22Rv1 (cell line): ENCODE measurements at regions not wholly inside any gene's neighbourhood (a gene's known extent, or its start where the extent isn't known, plus 50 kb on each side); places are given as distances from the start of the nearest gene placed in this dataset.

ENCODE experiments used
- H3K27ac ChIP-seq: fragments of 450-650 bp; 2 replicates; pipeline ENCODE4 v1.5.1; 2017
- ZFX ChIP-seq: fragments of 450-650 bp; IDR thresholded peaks from 2 replicates; pipeline ENCODE4 v1.6.1; 2017; ENCODE audit warnings: antibody characterized with exemption, borderline replicate concordance
- TF ChIP-seq, protein P1 (sequence below): fragments of 450-650 bp; IDR thresholded peaks from 2 replicates; pipeline ENCODE4 v1.5.1; 2017; ENCODE audit warnings: mild to moderate bottlenecking

DNA sequence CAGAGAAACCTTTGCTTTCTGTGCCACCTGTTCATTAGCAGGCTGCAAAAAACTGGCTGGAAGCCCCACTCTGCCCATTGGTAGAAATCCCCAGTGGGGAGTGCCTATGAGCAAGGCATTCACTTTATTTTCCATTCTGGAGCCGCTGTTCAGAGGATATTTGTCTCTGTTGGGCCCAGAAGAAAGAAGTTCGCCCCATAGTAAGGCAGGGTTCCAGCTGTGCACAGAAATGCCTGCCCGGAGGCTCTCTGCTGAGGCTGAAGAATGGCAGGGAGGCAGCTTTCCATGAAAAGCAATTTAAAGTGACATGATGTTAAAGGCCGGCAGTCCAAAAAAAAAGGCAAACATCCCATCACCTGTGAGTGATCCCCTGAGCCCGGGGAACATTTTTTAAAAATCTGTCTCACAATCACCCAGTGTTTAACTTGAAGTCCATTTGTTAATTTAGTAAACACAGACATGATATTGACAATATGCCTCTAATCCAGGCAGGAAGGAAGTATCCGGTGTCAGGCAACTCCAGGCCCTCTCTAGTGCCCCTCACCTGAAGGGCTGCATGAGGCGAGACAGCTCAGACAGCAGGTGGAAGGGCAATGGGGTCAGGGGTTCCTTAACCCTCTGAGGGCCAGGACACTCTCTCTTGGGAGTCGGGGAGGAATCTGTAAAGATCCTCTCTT lies 265.1 kb upstream of the SIX2 start:
- no peak for TF ChIP-seq ZFX
- TF ChIP-seq, protein P1, sequence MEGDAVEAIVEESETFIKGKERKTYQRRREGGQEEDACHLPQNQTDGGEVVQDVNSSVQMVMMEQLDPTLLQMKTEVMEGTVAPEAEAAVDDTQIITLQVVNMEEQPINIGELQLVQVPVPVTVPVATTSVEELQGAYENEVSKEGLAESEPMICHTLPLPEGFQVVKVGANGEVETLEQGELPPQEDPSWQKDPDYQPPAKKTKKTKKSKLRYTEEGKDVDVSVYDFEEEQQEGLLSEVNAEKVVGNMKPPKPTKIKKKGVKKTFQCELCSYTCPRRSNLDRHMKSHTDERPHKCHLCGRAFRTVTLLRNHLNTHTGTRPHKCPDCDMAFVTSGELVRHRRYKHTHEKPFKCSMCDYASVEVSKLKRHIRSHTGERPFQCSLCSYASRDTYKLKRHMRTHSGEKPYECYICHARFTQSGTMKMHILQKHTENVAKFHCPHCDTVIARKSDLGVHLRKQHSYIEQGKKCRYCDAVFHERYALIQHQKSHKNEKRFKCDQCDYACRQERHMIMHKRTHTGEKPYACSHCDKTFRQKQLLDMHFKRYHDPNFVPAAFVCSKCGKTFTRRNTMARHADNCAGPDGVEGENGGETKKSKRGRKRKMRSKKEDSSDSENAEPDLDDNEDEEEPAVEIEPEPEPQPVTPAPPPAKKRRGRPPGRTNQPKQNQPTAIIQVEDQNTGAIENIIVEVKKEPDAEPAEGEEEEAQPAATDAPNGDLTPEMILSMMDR: no peak
- peak overlapping the region; percentile 96 for H3K27ac ChIP-seq

DNA sequence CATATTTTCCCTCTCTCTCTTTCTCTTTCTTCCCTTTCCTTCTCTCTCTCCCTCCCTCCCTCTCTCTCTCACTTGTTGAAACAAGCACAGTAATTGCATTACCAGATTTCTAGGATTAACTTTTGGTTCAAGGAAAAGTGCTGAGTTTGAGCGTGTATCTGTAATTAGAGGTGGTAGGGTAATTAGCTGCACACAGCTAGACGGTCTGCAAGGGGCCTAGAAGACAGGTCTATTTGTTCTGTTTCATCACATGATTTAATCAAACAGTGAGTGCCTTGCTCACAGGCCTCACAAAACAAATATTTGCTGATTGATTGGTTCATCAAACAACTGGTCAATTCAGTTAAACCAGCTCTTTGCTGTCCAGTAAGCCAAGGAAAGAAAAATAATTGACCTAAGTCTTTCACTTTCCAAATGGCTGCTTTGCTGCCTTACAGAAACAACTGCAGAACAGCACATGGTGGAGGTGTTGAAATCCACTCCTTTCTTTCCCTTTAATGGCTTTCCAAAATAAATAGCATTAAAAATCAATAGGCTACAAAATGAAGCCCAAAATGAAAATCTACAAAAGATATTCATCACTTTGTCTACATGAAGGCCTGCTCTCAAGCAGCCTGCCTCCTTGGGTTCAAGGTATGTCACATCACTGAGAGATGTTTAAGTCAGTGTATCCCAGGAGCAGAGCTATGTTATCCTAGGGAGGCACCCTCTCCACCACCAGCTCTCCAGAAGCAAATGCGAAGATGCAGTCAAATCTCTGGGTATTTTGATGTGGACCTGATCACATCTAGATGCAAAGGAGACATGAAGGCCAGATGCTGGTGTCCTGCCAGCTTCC lies 264.4 kb upstream of the SIX2 start:
- peak overlapping the region; percentile 96 for H3K27ac ChIP-seq
- TF ChIP-seq ZFX: no peak
- TF ChIP-seq, protein P1: no peak

DNA sequence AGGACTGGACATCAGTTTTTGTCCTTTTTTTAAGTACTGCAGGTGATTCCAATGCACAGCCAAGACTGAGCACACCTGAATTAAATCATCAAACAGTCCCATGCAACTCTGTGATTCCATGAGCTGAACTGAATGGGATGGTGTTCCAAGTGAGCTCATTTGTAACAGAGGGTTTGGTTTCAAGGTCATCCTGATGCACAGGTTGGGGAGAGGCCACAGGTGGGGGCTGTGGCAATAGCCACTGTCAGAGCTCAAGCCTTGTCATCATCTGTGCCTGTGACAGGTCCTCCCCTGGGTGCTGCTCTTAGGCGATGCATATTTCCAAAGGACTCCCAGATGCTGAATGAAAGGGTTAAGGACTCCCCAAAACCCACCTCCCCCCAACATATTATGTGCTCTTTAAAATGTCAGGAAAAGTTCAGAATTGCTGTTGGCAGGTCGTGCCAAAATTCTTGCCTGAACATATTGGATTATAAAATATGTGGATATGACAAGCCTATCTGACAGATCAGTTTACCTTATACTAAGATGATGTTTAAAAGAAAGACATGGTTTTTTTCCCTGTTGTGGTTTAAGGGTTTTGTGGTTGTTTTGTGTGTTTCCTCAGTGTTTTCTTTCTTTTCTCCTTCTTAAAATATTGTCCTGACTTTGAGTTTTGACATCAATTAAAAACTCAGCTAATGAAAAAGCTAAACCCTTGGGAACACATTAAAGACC lies 263.5 kb upstream of the SIX2 start:
- H3K27ac ChIP-seq: peak overlapping the region; percentile 96

DNA sequence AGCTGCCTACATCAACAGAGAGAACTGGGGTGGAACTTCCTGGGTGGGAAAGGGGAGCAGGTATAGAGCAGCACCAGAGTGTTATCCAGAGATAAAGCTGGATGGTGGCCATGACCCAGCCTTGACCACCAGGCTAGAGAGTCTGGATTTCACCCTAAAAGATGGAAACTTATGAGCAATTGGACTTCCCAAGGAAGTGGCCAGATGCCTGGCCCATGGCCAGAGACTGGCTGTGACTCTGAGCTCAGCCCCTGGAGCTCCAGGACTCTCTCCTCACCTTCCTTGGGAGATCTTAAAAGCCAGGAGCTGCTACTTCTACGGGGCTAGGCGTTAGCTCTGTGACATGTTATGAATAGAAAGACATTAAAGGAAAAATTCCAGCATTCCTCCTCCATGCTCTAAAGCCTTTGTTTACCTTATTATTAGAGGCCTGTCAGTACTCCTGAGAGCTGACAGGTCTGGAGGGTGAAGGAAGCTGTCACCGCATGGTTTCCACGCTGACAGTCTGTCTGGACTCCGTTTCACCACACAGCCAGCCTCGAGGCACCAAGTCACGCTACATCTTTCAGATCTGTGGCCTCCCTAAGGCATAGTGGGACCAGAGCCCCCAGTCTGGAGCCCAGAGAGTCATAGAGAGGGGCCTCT lies 260.0 kb upstream of the SIX2 start:
- TF ChIP-seq ZFX: no peak
- TF ChIP-seq, protein P1: no peak
- H3K27ac ChIP-seq: peak overlapping the region; percentile 96

More for the DNA sequence above, 263.5 kb upstream of the SIX2 start:
- no peak for TF ChIP-seq ZFX
- TF ChIP-seq, protein P1: no peak

DNA sequence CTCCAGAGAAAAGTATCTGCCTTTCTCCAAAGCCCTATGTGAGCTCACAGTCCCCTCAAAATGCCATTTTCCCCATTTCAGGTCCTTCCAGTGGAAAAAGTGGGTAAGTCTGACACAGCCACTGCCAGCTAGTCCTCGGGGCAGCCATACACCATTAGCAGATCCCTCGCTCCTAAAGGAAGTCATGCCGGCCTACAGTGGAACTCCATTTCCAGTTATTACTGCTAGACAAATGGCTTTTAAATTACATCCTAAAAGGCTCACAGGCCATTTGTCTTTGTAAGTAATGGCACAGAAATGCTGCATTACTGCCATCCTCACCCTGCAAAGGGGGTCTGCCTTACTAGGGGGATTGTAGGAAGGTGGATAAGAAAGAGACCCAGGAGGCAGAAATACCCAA lies 259.4 kb upstream of the SIX2 start:
- TF ChIP-seq, protein P1: no peak
- no peak for TF ChIP-seq ZFX
- peak overlapping the region; percentile 96; the same call in 1 of the 2 replicates for H3K27ac ChIP-seq

DNA sequence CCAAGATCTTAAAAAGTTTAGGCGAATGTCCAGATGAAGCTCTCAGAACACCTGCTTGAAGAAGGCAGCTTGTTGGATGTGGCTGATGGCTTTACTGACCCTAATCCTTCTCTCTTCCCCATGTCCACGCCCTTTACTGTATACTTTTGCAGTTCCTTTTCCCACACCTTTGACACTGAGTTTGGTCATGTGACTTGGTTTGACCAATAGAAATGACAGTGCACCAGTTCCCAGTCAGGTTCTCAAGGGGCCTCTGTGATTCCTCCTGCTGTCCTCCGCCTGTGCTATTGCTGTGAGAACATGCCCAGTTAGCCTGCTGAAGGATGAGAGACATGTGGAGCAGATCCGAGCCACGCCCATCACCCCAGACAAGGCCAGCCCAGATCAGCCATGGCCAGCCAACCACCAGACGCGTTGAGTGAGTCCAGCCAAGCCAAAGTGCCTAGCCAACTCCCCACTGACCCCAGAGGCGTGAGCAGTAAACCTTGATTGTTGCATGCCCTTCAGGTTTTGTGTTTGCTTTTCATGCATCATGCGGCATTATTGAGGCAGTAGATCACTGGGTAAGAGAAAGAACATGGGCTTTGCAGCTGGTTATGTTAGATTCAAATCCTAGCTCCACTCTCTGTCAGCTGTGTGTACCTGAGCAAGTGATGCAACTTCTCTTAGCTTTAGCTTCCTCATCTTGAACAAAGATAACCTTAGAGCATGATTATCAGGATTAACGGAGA lies 258.0 kb upstream of the SIX2 start:
- H3K27ac ChIP-seq: peak overlapping the region; percentile 96
- TF ChIP-seq, protein P1: no peak
- TF ChIP-seq ZFX: no peak
